ENCODE measurements at regions not wholly inside any gene's neighbourhood (a gene's known extent, or its start where the extent isn't known, plus 50 kb on each side); places are given as distances from the start of the nearest gene placed in this dataset.
"Not testable (repeated sequence)": the region's sequence is repeated elsewhere in the genome, so short reads cannot be mapped to it uniquely, and the experiment has no call there.

DNA sequence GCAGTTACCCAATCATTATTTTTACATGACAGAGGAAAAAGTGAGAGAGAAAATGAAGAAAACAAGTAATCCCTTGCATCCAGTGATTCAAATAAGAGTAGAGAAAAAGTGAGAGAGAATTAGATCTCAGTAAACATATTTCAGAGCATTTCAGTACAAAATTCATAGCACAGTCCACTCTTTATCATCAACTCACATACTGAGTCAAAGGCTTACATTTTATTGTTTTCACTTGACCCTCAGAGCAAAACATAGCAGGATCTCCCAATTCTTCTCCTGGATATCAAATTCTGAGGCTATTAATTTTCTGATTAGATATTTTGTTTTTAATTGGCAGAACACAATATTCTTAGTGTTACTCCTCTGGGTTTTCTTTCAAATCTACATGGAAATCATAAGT, 1568.3 kb upstream of the PRR20A start:
- Histone ChIP-seq H3K4me3 (ENCODE audit: low read depth, low read length) (no peak overlapping the region), H3K36me3 (replicated peaks) (no peaks in the 10 kb centered on the region), H3K27me3 (replicated peaks) (no peaks in the 10 kb centered on the region), H3K27ac (no peak overlapping the region)
- DNase-seq = no peak
- in situ Hi-C loops (cut with HindIII; ENCODE audit: low pct_ligation_motif_present, low sequenced_read_pairs) = no loop called here
- TF ChIP-seq CTCF (IDR thresholded peaks at IDR 0.05; ENCODE audit: low read depth, low read length, missing control alignments) = no peak

GRCh38 chr13:55572862-55573261, 1567.9 kb upstream of the PRR20A start:
- H3K4me3 ChIP-seq (ENCODE audit: low read depth, low read length) = no peak overlapping the region
- no peaks in the 10 kb centered on the region for H3K27me3 ChIP-seq (replicated peaks)
- TF ChIP-seq CTCF (IDR thresholded peaks at IDR 0.05; ENCODE audit: low read depth, low read length, missing control alignments) = no peak
- DNase-seq = no peak
- in situ Hi-C loops (cut with HindIII; ENCODE audit: low pct_ligation_motif_present, low sequenced_read_pairs) = no loop called here
- no peak overlapping the region for H3K27ac ChIP-seq
- H3K36me3 ChIP-seq (replicated peaks) = no peaks in the 10 kb centered on the region

- Histone ChIP-seq H3K4me3 (ENCODE audit: low read depth, low read length) (no peak overlapping the region), H3K27me3 (replicated peaks) (no peaks in the 10 kb centered on the region), H3K36me3 (replicated peaks) (no peaks in the 10 kb centered on the region), H3K27ac (no peak overlapping the region)
- no peak for TF ChIP-seq CTCF (IDR thresholded peaks at IDR 0.05; ENCODE audit: low read depth, low read length, missing control alignments)
- no peak for DNase-seq
- in situ Hi-C loops (cut with HindIII; ENCODE audit: low pct_ligation_motif_present, low sequenced_read_pairs) = no loop called here
Observed at GRCh38 chr13:55573565-55573964, 1567.2 kb upstream of the PRR20A start.

GRCh38 chr13:55576389-55576788, 1564.3 kb upstream of the PRR20A start:
- Histone ChIP-seq H3K27ac (no peak overlapping the region), H3K36me3 (replicated peaks) (no peaks in the 10 kb centered on the region), H3K27me3 (replicated peaks) (no peaks in the 10 kb centered on the region), H3K4me3 (ENCODE audit: low read depth, low read length) (no peak overlapping the region)
- no peak for DNase-seq
- in situ Hi-C loops (cut with HindIII; ENCODE audit: low pct_ligation_motif_present, low sequenced_read_pairs) = no loop called here
- TF ChIP-seq CTCF (IDR thresholded peaks at IDR 0.05; ENCODE audit: low read depth, low read length, missing control alignments) = no peak

DNA sequence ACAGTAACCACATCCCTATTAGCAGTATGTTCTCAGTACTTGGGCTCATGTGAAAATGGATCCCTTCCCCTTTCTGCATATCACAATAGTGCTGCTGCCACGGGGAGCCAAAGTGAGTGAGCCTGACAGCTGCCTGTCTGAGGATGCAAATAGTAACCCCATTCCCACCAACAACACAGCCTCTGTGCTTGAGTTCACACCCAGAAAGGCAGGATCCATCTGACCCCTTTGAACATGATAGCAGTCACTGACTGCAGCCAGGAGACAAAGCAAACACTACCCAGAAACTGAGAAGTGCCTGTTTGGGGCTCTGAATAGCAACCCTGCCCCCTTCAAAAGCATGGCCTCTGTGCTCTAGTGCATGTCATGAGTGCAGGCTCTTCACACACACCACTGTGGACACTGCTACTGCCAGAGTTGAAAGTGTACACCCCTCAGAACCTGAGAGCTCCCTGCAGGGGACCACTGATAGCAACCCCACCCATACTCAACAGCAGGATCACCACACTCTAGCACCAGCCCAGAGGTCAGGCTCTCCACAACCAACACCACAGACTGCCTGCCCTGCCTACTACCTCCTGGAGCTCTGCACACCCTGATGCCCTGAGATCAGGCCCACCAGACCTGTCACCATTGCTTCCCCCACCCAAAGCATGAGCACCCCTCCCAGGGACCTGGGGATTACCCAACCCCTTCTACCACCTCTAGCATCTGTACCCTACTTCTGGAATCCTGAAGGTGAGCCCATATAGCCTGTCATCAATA, 1563.5 kb upstream of the PRR20A start:
- no peak overlapping the region for H3K27ac ChIP-seq
- in situ Hi-C loops (cut with HindIII; ENCODE audit: low pct_ligation_motif_present, low sequenced_read_pairs) = no loop called here
- no peak for TF ChIP-seq CTCF (IDR thresholded peaks at IDR 0.05; ENCODE audit: low read depth, low read length, missing control alignments)
- no peak for DNase-seq
- no peaks in the 10 kb centered on the region for H3K36me3 ChIP-seq (replicated peaks)
- H3K4me3 ChIP-seq (ENCODE audit: low read depth, low read length) = no peak overlapping the region
- no peaks in the 10 kb centered on the region for H3K27me3 ChIP-seq (replicated peaks)

GRCh38 chr13:55577847-55578210, 1562.9 kb upstream of the PRR20A start:
- no peak for TF ChIP-seq CTCF (IDR thresholded peaks at IDR 0.05; ENCODE audit: low read depth, low read length, missing control alignments)
- in situ Hi-C loops (cut with HindIII; ENCODE audit: low pct_ligation_motif_present, low sequenced_read_pairs) = no loop called here
- no peaks in the 10 kb centered on the region for H3K36me3 ChIP-seq (replicated peaks)
- no peaks in the 10 kb centered on the region for H3K27me3 ChIP-seq (replicated peaks)
- H3K4me3 ChIP-seq (ENCODE audit: low read depth, low read length) = no peak overlapping the region
- no peak overlapping the region for H3K27ac ChIP-seq
- DNase-seq = no peak

- H3K27ac ChIP-seq; H3K4me3 ChIP-seq (ENCODE audit: low read depth, low read length); H3K36me3 ChIP-seq (replicated peaks); DNase-seq; H3K27me3 ChIP-seq (replicated peaks); in situ Hi-C loops (cut with HindIII; ENCODE audit: low pct_ligation_motif_present, low sequenced_read_pairs): not testable (repeated sequence)
Observed at GRCh38 chr13:55582294-55582693, 1558.4 kb upstream of the PRR20A start.
